Thoracic aorta (tissue), 2 donors: ENCODE measurements at regions not wholly inside any gene's neighbourhood (a gene's known extent, or its start where the extent isn't known, plus 50 kb on each side); places are given as distances from the start of the nearest gene placed in this dataset.
"Not testable (repeated sequence)": the region's sequence is repeated elsewhere in the genome, so short reads cannot be mapped to it uniquely, and the experiment has no call there.

Source experiments
- ATAC-seq: fragments of 150-250 bp; one replicate; pipeline ENCODE4 v1.8.0; 2017; ENCODE audit warnings: low read depth; ENCODE audit not compliant: insufficient number of reproducible peaks, low FRiP score
- DNase-seq: peaks from one replicate; pipeline ENCODE4 v3.0.0-alpha.2; 2020; ENCODE audit warnings: low spot score
- H3K27ac ChIP-seq, 2 donors: fragments of 200-600 bp; sonication (generic); 1 replicate in 1 of 2; 2 replicates in 1 of 2; pipeline ENCODE4 v1.5.1; 2016; ENCODE audit warnings: mild to moderate bottlenecking in 2 of 2, moderate library complexity in 2 of 2
- H3K27me3 ChIP-seq: fragments of 200-600 bp; sonication (generic); replicated peaks from 2 replicates; pipeline ENCODE4 v1.6.0; 2016; ENCODE audit warnings: mild to moderate bottlenecking; ENCODE audit not compliant: insufficient read depth
- H3K36me3 ChIP-seq: fragments of 200-600 bp; sonication (generic); one replicate; pipeline ENCODE4 v1.5.1; 2016
- H3K4me1 ChIP-seq, 2 donors: fragments of 200-600 bp; sonication (generic); 1 replicate in 1 of 2; 2 replicates in 1 of 2; pipeline versions ENCODE4 v1.5.1 to v1.6.0; 2016; ENCODE audit warnings: low read depth in 2 of 2, mild to moderate bottlenecking in 1 of 2; ENCODE audit not compliant: control insufficient read depth in 1 of 2
- H3K4me3 ChIP-seq: fragments of 200-600 bp; sonication (generic); 2 replicates; pipeline ENCODE4 v1.5.1; 2016; ENCODE audit warnings: mild to moderate bottlenecking
- H3K9me3 ChIP-seq: fragments of 200-600 bp; sonication (generic); 2 replicates; pipeline ENCODE4 v1.5.1; 2016
- CTCF ChIP-seq: fragments of 200-600 bp; sonication (generic); IDR thresholded peaks from one replicate; pipeline ENCODE4 v1.5.1; 2019; ENCODE audit warnings: antibody characterized with exemption

GRCh38 chr7:106752367-106752766 is 91.4 kb upstream of the CCDC71L start:
- Histone ChIP-seq H3K4me1 (peaks cover 0 to 8% of the 10 kb centered on the region in 2 donors), H3K27ac (no peak overlapping the region), H3K4me3 (no peak overlapping the region), H3K36me3 (no peaks in the 10 kb centered on the region), H3K9me3 (no peaks in the 10 kb centered on the region), H3K27me3 (no peaks in the 10 kb centered on the region)
- TF ChIP-seq CTCF: no peak
- no peak for DNase-seq
- no peak for ATAC-seq

GRCh38 chr7:106755024-106755423 is 94.1 kb upstream of the CCDC71L start:
- not testable (repeated sequence) for H3K36me3 ChIP-seq, H3K27me3 ChIP-seq, H3K27ac ChIP-seq, DNase-seq, H3K4me1 ChIP-seq, H3K9me3 ChIP-seq, ATAC-seq, H3K4me3 ChIP-seq

- Histone ChIP-seq H3K4me3 (no peak overlapping the region), H3K27me3 (no peaks in the 10 kb centered on the region), H3K9me3 (no peaks in the 10 kb centered on the region), H3K36me3 (no peaks in the 10 kb centered on the region), H3K27ac (no peak overlapping the region), H3K4me1 (no peaks in the 10 kb centered on the region)
- DNase-seq (no peak), ATAC-seq (no peak)
- TF ChIP-seq CTCF: no peak
Measured at GRCh38 chr7:106755641-106756040, 94.7 kb upstream of the CCDC71L start.

DNA sequence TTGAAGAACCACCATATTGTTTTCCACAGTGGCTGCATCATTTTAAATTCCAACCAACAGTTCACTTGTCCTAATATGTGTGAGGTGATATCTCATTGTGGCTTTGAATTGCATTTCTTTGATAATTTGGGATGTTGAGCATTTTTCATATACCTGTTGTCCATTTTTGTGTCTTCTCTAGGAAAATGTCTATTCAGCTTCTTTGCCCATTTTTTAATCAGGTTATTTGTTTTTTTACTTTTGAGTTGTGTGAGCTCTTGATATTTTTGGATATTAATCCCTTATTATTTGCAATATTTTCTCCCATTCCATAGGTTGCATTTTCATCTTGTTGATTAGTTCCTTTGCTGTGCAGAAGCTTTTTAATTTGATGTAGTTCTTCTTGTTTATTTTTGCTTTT is 95.1 kb upstream of the CCDC71L start:
- H3K27me3 ChIP-seq: no peaks in the 10 kb centered on the region
- no peaks in the 10 kb centered on the region for H3K36me3 ChIP-seq
- H3K9me3 ChIP-seq: no peaks in the 10 kb centered on the region
- no peak for TF ChIP-seq CTCF
- H3K27ac ChIP-seq: no peak overlapping the region
- DNase-seq (no peak), ATAC-seq (no peak)
- no peak overlapping the region for H3K4me3 ChIP-seq
- H3K4me1 ChIP-seq: no peaks in the 10 kb centered on the region

- no peak for TF ChIP-seq CTCF
- H3K4me3 ChIP-seq: no peak overlapping the region
Measured at GRCh38 chr7:106756884-106757283, 95.9 kb upstream of the CCDC71L start.

GRCh38 chr7:106757846-106758245 is 96.9 kb upstream of the CCDC71L start:
- no peak for DNase-seq
- no peak for TF ChIP-seq CTCF
- Histone ChIP-seq H3K4me1 (no peaks in the 10 kb centered on the region), H3K27ac (no peak overlapping the region), H3K9me3 (no peaks in the 10 kb centered on the region), H3K27me3 (no peaks in the 10 kb centered on the region), H3K36me3 (no peaks in the 10 kb centered on the region), H3K4me3 (no peak overlapping the region)
- no peak for ATAC-seq

More at GRCh38 chr7:106756884-106757283, 95.9 kb upstream of the CCDC71L start:
- DNase-seq (no peak), ATAC-seq (no peak)
- Histone ChIP-seq H3K9me3 (no peaks in the 10 kb centered on the region), H3K4me1 (no peaks in the 10 kb centered on the region), H3K27me3 (no peaks in the 10 kb centered on the region), H3K27ac (no peak overlapping the region), H3K36me3 (no peaks in the 10 kb centered on the region)

GRCh38 chr7:106762845-106763244 is 101.9 kb upstream of the CCDC71L start:
- not testable (repeated sequence) for DNase-seq, H3K27ac ChIP-seq, H3K4me3 ChIP-seq, ATAC-seq, H3K27me3 ChIP-seq, H3K9me3 ChIP-seq, H3K4me1 ChIP-seq, H3K36me3 ChIP-seq
